ENCODE measurements at regions not wholly inside any gene's neighbourhood (a gene's known extent, or its start where the extent isn't known, plus 50 kb on each side); places are given as distances from the start of the nearest gene placed in this dataset.

DNA sequence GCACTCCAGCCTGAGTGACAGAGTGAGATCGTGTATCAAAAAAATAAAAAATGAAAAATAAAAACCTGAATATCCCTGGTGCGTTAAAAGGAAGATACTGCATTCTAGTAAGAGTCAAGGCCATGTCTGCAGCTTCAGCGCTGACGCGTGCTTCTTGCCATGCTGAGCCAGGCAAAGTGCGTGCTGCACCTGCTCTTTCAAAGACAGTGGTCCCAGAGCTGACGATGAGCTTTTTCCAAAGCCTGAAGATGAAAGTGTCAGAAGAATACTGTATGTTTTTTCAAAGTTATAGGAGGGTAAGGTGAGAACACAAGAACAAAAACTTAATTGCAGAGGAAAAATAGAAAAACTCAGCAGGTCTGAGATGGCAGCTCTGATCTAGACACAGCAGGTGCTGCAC lies 115.1 kb downstream of the RNASET2 start:
- DNase-seq: no peak

DNA sequence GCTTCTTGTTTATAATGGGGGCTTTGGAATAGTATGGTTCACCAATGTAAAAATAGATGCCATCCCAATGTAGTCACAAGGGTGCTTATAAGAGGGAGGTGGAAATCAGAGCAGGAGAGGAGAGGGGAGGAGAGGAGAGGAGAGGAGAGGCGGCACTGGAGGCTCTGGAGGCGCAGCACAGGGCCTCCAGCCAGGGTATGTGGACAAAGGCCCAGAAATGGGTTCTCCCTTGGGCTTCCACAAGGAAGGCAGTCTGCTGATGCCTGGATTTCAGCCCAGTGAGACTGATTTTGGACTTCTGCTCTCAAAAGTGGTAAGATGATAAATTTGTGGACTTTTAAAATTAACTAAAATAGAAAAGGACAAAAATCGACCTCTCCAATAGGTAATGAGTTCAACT lies 116.8 kb downstream of the RNASET2 start:
- DNase-seq: no peak

DNA sequence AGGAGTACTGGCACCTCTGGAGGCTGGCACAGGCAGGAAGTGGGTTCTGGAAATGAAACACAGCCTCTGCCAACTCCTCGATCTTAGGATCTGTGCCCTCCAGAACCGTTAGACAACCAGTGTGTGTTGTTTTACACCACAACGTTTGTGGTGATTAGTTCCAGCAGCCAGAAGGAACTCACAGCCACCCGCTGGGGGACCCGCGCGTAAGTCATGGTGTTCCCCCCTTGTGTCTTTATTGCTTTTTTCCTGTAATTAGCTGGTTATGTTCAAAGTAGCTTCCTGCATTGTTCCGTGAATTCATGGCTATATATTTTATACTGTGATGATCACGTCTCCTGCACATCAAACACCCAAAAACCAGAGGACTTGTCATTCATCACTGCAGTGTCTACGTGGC lies 117.4 kb downstream of the RNASET2 start:
- DNase-seq: no peak

DNA sequence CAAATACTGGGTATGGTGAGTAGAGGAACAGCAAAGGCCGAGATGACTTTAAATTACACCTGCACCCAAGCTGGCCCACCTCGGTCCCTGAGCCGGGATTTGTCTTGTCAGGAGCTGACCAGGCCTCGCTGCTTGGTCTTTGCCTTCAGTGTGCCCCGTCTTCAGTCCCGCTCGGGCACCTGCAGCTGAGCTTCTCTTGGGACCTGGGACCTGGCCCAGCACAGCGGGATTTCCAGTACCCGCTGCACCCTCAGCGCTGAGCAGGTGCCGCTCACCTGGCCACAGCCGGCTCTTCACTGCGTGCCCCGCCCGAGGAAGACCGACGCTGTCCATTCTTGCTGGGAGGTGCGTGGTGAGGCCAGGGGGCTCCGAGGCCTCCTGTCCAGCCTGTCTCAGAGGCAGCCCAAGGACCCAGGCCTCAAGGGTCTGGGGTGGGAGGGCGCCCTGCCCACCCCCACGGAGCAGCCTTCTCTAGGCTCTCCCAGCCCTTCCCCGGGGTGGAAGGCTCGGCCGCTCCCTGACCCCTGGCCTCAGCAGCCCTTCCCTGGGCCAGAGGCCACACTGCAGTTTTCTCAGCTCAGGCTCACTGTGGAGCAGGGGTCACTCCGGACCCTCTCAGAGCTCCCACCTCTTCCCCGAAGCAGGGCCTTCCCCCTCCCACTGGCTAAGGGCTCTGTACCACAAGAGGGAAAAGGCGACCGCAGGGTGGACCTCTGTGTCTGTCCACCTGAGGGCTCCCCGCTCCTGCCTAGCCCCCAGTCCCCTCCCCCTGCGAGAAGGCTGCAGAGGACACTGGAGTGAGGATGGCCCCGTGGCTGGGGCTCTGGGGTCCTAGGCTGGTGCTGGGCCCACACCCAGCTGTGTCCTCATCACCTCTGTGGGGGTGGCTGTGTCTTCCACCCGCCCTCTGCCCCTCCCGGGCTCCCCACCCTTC lies 119.3 kb downstream of the RNASET2 start:
- no peak for DNase-seq

DNA sequence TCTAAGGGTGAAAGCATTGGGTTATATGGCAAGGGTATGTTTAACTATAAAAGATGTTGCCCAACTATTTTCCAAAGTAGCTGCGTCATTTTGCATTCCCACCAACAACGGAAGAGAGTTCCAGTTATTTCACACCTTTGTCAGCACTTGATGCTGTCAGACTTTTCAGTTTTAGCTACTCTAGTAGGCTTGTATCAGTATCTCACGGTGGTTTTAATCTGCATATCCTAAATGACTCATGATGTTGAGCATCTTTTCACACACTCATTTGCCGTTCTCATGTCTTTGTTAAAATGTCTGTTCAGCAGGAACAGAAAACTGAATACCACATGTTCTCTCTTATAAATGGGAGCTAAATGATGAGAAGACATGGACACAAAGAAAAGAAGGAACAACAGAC lies 122.3 kb downstream of the RNASET2 start:
- no peak for DNase-seq

DNA sequence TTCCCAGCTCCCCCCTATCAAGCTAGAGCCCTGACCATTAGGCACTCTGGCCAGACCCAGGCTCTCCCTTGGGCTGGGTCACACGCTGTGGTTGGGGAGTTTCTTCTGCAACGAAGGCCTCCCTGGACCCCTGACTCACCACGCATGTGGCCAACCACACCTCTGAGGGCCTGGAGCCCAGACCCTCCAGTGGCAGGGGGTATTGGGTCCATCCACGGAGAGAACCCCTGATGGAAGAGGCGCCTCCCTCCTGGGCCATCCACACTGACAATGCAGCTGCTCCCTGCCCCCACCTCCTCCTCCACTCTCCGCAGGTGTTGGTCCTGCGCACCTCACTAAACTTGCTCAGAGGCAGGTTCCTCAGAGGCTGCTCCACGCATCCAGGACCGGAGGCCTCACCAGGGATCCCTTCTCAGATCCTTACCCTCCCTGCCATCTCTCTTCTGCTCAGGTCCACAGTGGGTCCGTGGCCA lies 125.4 kb downstream of the RNASET2 start:
- DNase-seq: no peak

DNA sequence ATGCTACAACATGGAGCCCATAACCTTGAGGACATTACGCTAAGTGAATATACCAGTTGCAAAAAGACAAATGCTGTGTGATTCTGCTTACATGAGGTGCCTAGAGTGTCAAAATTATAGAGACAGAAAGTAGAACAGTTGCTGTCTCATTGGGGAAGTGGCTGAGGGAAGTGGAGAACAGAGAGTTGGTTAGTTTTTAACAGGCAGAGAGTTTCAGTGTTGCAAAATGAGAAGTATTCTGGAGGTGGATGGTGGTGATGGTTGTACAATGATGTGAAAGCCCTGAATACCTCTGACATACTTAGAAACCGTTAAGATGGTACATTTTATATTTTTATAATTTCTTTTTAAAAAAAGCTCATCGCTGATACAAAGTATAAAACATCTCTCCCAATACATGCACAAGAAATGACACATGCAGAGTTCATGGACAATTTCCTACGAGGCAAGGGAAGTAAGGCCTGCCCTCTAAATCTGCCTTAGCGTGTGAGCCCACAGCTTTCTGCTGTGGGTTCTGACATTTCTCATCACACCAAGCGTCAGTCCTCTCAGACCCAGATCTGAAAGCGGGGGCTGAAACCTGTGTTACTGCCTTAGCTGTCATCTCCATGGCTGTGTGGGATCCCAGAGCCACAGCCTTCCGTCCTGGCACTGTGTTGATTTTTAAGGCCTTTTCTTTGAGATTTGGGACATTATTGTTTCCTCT lies 126.0 kb downstream of the RNASET2 start:
- DNase-seq: no peak

DNA sequence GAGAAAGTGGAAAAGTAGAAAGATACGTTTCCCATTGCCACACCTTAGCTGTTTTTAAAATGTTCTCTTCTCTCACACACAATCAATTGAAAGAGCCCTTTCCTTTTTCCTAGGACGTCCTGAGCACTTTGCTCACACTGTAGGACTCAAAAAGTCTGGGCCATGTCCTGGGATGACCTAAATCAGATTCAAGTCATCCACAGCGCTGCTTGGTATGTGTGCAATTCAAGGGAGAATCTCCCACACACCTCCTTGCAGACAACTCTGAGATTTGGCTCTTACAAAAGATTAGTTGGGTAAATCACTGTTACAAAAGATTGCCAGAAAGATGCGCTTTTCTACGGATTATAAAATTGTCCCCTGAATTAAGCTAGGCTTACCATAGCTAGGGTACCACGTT lies 130.1 kb downstream of the RNASET2 start:
- no peak for DNase-seq

DNA sequence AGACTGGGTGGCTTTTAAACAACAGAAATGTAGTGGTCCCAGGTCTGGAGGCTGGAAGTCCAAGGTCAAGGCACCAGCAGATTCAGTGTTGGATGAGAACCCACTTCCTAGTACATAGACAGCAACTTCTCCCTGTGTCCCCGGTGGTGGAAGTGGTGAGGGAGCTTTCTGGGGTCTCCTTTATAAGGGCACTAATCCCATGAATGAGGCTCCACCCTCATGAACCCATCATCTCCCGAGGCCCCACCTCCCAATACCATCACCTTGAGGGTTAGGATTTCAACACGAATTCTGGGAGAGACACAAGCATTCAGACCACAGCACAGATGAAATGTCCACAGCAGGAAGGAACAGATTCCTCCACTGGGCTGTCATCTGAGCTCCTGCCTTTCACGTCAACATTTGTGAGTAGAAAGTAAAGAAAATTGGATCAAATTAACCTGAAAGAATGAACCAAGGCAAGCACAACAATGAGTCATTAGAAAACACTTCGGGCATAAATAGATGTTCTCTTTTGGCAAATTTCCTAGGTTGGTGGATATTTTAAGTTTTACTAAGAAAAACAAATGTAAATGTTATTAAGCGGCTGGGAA lies 130.7 kb downstream of the RNASET2 start:
- no peak for DNase-seq

DNA sequence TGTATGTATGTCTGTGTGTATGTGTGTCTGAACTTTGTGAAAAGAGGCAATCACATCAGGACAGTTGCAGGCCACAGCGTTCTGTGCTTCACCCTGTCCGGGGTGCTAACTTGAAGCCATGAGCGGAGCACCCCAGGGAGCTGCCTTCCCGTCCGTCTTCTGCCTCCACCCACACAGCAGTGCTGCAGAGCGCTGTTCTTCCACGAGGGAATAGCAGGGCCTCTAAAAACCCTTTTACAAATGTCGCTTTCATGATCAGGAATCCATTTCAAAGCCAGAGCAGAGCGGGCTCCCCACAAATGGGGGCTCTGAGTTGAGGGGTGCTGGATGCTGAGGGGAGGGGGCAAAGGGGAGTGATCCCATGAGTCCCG lies 131.5 kb downstream of the RNASET2 start:
- no peak for DNase-seq

DNA sequence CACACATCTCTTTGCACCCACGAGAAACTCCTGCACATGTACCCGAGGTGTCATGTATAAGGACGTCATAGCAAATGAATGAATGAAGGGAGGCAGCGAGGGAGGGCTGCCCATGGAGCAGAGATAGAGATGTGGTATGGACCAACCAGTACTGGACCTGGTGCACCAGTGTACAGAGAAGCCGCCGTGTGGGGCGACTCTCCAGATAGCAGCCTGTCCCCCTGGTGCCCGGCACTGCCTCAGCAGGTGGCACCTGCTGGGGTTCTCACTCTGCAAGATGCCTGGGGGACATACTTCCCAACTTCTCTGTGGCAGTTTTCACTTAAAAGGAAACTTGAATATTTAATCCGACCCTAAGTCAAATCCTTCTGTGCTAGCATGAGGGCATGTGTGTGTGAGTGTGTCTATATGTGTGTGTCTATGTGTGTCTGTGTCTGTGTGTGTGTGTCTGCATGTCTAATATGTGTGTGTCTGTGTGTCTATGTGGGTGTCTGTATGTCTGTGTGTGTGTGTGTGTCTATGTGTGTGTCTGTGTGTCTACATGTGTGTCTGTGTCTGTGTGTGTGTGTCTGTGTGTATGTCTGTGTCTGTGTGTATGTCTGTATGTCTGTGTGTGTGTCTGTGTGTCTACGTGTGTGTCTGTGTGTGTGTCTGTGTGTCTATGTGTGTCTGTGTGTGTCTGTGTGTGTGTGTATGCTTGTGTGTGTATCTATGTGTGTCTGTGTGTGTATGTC lies 132.0 kb downstream of the RNASET2 start:
- no peak for DNase-seq

DNA sequence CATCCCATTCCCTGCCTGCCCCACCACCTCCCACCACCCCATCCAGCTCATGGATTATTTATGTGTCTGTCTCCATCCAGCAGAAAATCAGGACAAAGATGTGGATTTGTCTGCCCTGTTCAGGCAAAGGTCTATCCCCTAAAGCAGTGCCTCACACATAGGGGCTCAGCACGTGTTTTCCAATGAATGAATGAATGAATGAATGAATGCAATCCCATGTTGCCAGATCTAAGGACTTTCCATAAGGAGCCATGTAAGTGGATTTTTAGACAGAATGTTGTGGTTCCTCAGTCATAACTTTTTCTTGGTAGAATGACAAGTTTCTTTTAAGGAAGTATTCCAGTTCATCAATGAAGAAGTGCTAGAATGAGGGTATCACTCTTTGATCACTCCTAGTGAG lies 133.7 kb downstream of the RNASET2 start:
- DNase-seq: no peak

DNA sequence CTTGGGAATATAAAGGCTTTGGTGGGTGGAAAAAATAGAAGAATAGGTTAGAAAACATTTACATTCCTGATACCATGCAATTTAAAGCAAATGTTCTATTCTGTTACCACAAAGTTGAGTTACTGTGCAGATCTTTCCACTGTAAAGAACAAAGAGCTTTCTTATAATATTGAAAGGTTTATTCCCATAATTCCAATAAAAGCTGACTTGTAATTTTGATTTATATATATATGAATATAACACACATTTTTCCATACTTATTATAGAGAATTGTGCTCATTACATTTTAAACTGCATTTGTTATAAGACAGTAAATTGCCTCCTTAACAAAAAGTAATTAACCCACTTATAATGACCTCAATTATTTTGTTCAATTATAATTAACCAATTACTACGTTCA lies 135.9 kb downstream of the RNASET2 start:
- DNase-seq: no peak

DNA sequence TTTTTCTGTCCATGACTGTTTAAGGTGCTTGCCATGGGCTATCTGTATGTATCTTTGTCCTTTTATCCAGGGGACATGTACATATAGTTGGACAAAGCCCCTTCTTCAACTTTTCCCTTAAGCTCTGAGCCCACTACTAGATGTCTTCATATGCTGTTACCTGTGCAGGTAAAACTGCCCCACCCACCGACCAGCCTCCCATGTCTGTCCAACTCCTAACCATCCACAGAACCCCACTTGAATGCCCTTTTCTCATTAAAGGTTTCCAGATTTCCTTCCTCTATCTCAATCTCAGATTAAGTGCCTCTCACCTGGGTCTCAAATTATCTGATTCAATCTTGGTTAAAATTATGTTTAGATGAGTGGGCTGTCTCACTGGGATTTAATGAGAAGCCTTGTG lies 136.3 kb downstream of the RNASET2 start:
- DNase-seq: no peak

DNA sequence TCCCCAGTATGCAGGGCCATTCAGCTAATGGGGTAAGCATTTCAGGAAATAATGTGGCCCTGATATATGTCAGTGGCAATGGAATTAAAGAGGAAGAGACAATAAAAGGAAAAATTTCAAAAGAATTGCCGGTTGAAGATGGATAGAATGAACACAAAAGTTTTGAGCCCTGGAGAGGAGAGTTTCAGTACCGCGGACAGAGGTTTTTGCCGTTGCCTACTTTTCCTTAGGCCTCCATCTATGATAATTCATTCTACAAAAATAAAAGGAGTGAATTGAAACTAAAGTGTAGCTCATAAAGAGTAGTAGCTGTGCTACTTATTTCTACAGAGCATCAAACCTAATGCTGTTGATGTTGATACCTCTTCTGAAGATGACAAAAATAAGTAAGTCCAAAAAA lies 140.7 kb downstream of the RNASET2 start:
- DNase-seq: no peak

DNA sequence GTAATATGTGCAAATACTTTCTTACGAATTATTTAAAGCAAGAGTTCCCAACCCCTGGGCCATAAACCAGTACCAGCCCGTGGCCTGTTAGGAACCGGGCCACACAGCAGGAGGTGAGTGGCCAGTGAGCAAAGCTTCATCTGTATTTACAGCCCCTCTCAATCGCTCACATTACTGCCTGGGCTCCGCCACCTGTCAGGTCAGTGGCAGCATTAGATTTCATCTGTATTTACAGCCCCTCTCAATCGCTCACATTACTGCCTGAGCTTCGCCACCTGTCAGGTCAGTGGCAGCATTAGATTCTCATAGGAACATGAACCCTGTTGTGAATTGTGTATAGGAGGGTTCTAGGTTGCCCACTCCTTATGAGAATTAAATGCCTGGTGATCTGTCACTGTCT lies 142.0 kb downstream of the RNASET2 start:
- DNase-seq: no peak

DNA sequence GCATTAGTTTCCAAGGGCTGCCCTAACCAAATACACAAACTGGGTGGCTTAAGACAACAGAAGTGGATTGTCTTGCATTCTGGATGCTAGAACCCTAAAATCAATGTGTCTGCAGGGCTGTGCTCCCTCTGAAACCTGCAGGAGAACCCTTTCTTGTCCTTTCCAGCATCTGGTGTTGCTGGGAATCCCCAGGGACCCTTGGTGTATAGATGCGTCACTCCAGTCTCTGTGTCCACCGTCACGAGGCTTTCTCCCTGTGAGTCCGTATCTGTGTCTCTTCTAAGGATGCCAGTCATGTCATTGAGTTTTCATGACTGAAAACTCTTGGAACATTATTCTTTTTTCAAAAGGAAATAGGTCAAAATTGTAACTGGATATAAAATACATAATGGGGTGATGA lies 142.9 kb downstream of the RNASET2 start:
- DNase-seq: no peak

DNA sequence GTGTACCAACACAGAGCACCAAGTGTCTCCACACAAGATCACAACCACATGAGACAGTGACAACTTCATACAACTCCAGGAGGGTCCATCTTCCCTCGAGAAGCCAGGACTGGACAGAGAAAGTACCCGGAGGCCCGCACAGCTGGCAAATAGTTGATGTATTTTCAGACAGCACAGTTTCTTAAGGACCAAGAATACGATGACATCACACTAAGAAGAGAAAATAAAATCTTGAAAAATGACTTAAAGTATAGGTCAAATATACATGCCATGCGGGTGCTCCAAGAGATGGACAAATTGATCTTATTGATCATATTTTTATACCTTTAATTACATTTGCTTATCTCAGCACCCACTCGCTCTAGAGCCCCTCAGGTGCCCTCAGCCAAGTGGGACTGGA lies 145.5 kb downstream of the RNASET2 start:
- no peak for DNase-seq

DNA sequence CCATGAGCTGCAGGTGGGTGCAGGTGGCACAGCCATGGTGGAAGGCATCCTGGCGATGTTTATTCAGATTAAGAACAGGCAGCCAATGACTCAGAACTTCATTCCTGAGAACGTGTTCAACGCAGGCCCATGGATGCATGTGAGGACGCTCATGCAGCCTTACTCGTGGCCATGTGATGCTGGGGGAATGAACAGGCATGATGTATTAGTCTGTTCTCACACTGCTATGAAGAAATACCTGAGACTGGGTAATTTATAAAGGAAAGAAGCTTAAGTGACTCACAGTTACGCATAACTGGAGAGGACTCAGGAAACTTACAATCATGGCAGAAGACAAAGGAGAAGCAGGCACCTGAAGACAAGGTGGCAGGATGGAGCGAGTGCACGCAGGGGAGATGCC lies 146.6 kb downstream of the RNASET2 start:
- no peak for DNase-seq

DNA sequence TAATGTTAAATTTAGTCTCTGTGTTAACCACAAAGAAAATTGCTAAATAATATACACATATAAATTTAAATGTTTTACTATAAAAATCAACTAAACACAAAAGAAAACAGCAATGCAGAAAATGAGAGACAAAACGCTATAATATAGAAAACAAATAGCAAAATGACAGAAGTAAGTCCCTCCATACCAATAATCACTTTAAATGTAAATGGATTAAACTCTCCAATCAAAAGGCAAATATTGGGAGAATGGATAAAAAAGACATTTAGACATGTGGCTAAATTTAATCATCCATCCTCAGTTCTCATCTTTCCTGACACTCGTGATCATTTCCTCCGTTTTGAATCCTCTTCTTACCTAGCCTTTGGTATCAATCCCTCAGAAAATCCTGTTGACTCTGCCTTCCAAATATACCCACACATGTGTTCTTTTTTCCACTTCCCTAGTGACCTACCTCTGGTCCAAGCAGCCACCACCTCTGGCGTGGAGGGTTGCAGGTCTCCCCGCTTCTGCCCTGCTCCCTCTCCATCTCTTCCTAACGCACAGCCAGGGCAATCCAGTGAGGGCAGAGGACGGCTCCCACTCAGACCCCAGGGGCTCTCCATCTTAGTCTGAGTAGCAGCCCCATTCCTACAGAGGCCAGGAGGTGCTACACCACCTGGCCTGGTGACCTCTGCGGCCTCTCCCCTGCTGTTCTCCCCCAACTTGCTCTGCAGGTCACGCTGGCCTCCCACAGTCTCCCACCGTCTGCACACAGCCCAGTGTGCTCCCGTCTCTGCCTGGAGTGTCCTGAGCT lies 149.2 kb downstream of the RNASET2 start:
- no peak for DNase-seq

DNA sequence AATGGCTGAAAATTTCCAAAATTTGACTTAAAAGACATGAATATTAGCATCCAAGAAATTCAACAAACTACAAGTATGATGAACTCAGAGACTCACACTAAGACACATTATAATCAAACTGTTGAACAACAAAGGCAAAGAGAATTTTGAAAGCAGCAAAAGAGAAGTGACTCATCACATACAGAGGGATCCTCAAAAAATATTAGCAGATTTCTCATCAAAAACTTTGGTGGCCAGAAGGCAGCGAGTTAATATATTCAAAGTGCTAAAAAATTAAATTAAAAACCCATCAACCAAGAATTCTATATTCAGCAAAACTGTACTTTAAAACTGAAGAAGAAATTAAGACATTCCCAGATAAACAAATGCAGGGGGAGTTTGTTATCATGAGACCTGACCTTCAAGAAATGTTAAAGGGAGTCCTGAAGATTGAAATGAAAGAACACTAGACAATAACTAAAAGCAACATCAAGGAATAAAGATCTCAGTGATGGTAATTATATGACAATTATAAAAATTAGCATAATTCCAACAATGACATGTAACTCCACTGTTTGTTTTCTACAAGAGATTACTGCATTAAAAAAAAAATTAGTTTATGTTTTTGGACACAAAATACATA lies 150.0 kb downstream of the RNASET2 start:
- DNase-seq: no peak

DNA sequence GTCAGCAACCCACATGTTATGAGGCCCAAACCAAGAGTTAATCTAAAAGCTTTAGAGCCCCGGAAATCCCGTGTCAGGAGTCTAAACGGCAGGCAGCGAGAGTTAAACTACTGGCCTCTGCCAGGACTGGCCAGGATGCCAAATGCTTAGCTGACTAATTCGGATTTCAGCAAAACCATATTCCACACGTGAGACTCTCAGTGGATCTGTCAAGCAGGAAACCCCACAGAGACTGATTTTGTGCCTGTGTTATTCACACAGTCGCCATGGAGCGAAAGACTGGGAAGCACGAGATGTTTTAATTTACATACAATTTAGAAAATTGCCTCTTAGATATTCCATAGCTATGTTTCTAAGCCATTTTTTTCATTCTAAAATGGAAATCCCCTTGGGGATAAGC lies 152.9 kb downstream of the RNASET2 start:
- no peak for DNase-seq
